Posterior vena cava (tissue), 2 donors: ENCODE measurements at regions not wholly inside any gene's neighbourhood (a gene's known extent, or its start where the extent isn't known, plus 50 kb on each side); places are given as distances from the start of the nearest gene placed in this dataset.

Experiments used
- DNase-seq: peaks from one replicate; pipeline ENCODE4 v3.0.0-alpha.2; 2020; ENCODE audit warnings: low spot score
- intact Hi-C, 2 donors: fragments of 100-400 bp; cut with DNase I; formaldehyde crosslinking; loops; one replicate each; pipeline versions ENCODE4 v1.14.1 to v1.14.2; 2022 to 2023
- donor health status: DM: yes; HTN: yes; CAD: no.
- donor health status: DM: yes; HTN: yes; CAD: no.

DNA sequence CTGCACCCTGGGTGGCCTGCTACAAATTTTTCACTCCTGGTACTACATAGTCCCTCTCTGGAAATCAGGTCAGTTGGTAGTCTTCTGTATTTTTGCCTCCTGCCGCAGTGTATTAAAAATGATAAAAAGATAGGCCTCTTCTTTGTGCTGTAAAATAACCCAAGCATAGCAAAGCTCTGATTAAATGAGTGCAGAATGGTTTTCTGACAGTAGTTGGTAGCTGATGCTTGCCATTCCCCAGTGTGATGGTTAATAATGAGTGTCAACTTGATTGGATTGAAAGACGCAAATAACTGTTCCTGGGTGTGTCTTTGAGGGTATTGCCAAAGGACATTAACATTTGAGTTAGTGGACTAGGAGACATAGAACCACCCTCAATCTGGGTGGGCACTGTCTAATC is 264.4 kb upstream of the ZNF717 start:
- no peak for DNase-seq
- intact Hi-C loops: no loop called here

- DNase-seq: no peak
- intact Hi-C loops: no loop called here
Observed at GRCh38 chr3:76051145-76051544, 265.8 kb upstream of the ZNF717 start.

DNA sequence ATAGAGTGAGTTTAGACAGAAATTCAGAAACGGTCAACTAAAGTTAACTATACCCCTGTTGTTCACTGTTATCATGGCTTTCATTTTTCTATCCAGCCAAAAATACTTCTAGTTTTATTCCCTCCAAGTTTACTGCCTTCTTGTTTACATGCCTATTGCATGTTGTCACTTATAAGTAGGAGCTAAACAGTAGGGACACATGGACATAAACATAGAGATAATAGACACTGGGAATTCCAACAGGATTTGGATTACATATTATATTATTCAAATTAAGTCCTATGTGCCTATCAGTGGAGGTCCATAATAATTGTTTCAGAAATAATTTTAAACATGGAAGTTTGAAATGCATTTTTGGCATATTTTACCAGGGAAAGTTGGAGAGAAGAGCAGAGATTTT is 269.1 kb upstream of the ZNF717 start:
- intact Hi-C loops: no loop called here
- no peak for DNase-seq

DNA sequence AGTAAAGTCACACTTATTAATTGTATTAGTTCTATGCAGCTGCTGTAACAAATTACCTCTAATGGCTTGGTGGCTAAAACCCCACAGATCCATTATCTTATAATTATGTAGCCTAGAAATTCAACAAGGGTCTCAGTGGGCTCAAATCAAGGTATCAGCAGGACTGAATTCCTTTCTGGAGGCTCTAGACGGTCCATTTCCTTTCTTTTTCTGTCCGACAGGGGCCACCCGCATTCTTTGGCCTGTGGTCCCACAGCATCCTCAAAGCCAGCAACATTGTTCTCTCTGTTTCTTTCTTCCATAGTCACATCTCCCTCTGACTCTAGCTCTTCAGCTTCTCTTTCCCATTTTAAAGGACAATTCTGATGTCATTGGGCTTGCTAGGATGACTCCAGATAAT is 276.3 kb upstream of the ZNF717 start:
- intact Hi-C loops: no loop called here

DNA sequence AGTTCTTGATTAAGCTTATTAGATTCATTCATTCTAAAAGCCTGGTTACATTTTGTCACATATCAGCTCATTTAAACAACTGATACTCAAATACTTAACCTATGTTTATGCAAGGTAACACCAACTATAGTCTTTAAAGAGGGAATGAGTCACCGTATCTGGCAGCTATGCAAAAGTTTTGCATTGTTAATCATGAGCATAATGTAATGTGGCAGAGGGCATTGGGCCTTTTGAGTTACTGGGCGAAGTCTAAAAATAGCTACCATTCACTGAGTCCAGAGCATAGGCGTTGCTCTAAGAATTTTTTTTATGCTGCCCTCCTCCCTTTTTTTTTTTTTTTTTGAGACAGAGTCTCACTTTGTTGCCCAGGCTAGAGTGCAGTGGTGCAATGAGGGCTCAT is 277.7 kb upstream of the ZNF717 start:
- intact Hi-C loops: no loop called here
- DNase-seq: no peak

More for the DNA sequence above, 276.3 kb upstream of the ZNF717 start:
- DNase-seq: no peak

GRCh38 chr3:76063811-76064210 is 278.5 kb upstream of the ZNF717 start:
- intact Hi-C loops: no loop called here

GRCh38 chr3:76065964-76066363 is 280.6 kb upstream of the ZNF717 start:
- DNase-seq: no peak
- intact Hi-C loops: no loop called here

More at GRCh38 chr3:76063811-76064210, 278.5 kb upstream of the ZNF717 start:
- no peak for DNase-seq

- intact Hi-C loops: no loop called here
- no peak for DNase-seq
Observed at GRCh38 chr3:76078101-76078500, 292.8 kb upstream of the ZNF717 start.

DNA sequence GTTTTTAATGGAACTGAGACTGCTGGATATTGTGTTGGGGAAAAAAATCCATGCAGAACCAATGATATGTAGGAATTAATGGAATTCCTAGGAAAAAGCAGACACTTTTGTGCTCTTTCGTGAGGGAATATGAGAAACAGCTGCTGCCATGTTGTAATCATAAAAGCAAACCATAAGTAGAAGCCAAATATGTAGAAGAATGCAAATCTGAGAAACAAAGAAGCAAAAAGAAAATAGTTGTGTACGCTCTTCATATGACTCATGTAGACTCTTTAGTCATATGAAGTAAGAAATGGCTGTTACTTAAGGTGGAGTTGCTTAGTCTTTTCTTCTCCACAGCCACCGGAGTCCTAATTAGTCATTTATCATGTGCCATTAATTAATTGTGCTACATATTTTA is 298.6 kb upstream of the ZNF717 start:
- intact Hi-C loops: no loop called here
- DNase-seq: no peak

- no peak for DNase-seq
- intact Hi-C loops: no loop called here
Observed at GRCh38 chr3:76096036-76096435, 310.7 kb upstream of the ZNF717 start.

DNA sequence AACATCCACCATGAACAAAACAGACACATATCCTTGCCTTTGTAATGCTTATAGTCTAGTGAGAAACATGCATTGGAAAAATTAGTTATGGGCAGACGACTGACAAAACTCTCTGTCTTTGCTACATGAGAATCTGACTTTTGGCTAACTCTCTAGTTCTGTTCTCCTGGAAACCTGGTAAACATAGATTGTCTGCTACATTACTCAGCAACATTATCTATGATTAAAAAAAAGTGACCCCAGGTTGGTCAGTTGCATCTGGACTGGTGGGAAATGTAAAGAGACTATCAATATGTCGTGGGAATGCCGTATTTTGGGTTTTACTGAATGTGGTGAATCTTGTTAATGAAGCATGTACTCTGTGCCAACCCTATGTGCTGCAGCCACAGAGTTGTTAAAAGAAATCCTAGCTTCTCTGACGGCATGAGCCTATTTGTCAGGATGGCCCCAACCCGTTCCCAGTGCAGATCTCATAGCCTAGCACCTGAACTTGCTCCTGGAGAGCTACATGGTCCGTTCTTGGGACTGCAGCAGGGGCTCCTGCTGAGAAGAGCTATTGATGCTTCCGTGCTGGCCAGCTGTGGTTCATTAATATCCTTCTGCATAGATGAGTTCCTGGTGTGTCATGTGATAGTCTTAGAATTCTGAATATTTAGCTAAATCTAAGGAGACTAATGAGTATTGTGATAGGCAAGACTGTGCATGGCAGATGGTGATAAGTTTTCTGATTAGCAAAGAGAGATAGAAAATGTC is 311.7 kb upstream of the ZNF717 start:
- intact Hi-C loops: no loop called here
- DNase-seq: no peak

GRCh38 chr3:76097589-76097969 is 312.2 kb upstream of the ZNF717 start:
- no peak for DNase-seq
- intact Hi-C loops: no loop called here

GRCh38 chr3:76099956-76100355 is 314.6 kb upstream of the ZNF717 start:
- intact Hi-C loops: no loop called here
- no peak for DNase-seq

DNA sequence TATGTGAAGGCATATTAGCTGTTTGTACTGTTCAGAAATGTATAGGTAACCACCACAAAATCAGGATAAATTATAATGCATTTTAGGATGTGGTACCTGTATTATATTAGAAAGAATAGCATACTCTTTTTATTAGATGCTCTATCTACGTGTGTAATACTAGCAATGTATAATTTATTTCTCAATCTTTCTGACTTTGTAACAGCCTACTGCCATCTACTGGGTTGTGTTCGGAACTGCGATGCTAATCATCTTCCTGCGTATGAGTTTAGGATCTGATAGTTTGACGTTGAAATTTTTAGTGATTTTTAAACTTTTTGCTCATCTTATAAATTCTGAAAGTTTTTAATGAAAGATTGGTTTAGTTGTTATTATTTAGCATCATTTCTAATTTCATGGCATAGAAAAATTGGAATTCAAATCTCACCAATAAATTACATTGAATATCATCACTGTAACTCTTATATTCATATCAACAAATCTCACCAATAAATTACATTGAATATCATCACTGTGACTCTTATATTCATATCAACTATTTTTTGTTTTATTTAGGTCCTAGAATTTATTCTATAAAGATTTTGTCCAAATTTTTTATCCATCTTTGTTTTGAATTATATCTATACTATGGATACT is 322.7 kb upstream of the ZNF717 start:
- intact Hi-C loops: no loop called here
- no peak for DNase-seq

GRCh38 chr3:76111808-76112207 is 326.5 kb upstream of the ZNF717 start:
- intact Hi-C loops: no loop called here
- no peak for DNase-seq

DNA sequence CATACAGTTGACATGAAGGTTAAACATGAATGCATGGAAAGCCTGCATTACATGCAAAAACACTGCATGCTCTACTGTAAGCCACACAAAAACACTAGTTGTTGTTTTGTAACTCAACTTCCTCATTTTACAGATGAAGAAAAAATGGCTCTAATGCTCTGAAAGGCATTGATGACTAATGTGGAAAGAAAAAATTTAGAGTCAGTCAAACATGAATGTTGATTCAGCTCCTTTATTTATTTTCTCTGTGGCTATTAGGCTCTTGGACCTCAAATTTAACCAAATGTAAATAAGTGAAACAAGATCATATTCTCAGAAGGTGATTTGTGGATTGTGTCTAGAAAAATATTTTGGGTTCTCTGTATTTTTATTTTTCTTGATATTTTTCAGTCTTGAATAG is 336.7 kb upstream of the ZNF717 start:
- intact Hi-C loops: no loop called here
- no peak for DNase-seq

DNA sequence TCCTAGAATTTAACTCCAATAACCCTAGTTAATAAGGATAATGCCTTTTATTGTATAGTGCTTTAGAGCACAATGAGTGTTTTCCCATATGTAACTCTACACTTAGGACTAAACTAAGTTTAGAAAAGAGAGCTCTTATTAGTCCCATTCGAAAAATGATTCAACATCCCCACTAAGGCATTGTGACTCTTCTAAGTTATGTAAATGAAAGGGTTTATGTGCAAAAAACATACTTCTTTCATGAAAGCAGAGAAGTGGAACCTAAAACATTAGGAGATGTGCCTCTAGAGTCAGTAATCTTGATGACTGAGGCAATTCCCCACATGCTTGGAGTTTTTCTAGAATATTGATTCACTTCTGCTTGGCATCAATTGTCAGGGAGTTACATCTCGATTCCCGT is 344.1 kb upstream of the ZNF717 start:
- intact Hi-C loops: no loop called here

GRCh38 chr3:76131396-76132153 is 346.2 kb upstream of the ZNF717 start:
- no peak for DNase-seq
- intact Hi-C loops: no loop called here

More for the DNA sequence above, 344.1 kb upstream of the ZNF717 start:
- DNase-seq: no peak

- no peak for DNase-seq
- intact Hi-C loops: no loop called here
Observed at GRCh38 chr3:76132154-76132470, 346.8 kb upstream of the ZNF717 start.

GRCh38 chr3:76134166-76134565 is 348.8 kb upstream of the ZNF717 start:
- DNase-seq: no peak
- intact Hi-C loops: no loop called here

DNA sequence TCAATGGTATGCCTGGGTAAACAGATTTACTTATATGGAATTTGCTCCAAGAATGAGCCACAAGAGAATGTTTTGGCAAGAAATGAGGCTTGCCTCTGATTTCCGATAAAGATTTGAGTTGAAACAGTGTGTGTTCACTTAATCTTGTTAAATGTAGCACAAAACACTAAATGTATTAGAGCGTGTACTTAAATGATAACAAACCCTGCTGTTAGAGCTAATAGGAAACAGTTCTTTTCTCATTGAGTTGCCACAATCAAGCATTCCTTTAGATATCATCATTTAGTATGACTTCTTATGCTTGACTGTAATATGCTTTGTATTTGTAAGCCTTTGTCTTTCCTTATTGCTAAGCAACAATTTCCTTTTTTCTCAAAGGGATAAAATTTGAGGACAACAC is 353.6 kb upstream of the ZNF717 start:
- no peak for DNase-seq
- intact Hi-C loops: no loop called here
